ENCODE measurements at regions not wholly inside any gene's neighbourhood (a gene's known extent, or its start where the extent isn't known, plus 50 kb on each side); places are given as distances from the start of the nearest gene placed in this dataset.

DNA sequence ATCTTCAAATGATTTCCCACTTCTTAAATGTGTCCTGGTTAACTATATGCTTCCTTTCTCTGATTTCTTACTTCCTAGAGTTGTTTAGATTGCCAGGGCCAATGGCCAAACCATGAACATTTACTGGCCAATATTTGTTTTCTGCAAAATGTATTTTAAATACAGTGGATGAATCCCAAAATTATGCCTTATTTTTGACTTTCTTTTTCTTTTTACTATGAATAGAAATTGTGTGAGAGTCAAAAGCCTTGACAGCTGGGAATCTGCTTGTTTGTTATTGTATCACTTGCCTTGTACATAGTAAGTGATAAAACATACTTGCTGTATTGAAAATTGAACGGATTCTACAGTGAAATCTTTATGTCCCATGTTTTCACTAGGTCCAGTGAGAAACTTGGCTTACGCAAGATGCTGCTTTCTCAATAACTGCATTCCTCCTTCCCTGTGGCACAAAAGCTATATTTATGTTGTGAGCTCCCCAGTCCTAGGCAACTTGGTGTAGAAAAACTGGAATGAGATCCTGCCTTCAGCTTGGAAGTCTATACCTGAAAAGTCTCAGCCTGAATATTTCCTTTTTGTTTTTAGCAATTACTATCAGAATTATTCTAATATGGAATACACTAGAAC is 295.2 kb downstream of the EPHA7 start:
- Histone ChIP-seq H3K9me3 (no peaks in the 10 kb centered on the region), H3K4me1 (ENCODE audit: low read depth) (no peaks in the 10 kb centered on the region), H3K36me3 (ENCODE audit: low read depth) (no peaks in the 10 kb centered on the region), H3K4me3 (no peak overlapping the region)
- TF ChIP-seq, protein P1, sequence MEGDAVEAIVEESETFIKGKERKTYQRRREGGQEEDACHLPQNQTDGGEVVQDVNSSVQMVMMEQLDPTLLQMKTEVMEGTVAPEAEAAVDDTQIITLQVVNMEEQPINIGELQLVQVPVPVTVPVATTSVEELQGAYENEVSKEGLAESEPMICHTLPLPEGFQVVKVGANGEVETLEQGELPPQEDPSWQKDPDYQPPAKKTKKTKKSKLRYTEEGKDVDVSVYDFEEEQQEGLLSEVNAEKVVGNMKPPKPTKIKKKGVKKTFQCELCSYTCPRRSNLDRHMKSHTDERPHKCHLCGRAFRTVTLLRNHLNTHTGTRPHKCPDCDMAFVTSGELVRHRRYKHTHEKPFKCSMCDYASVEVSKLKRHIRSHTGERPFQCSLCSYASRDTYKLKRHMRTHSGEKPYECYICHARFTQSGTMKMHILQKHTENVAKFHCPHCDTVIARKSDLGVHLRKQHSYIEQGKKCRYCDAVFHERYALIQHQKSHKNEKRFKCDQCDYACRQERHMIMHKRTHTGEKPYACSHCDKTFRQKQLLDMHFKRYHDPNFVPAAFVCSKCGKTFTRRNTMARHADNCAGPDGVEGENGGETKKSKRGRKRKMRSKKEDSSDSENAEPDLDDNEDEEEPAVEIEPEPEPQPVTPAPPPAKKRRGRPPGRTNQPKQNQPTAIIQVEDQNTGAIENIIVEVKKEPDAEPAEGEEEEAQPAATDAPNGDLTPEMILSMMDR (IDR thresholded peaks at IDR 0.05) = no peak
- DNase-seq (no peak), ATAC-seq (no peak)
- intact Hi-C loops (cut with DNase I, micrococcal nuclease) = no loop called here

DNA sequence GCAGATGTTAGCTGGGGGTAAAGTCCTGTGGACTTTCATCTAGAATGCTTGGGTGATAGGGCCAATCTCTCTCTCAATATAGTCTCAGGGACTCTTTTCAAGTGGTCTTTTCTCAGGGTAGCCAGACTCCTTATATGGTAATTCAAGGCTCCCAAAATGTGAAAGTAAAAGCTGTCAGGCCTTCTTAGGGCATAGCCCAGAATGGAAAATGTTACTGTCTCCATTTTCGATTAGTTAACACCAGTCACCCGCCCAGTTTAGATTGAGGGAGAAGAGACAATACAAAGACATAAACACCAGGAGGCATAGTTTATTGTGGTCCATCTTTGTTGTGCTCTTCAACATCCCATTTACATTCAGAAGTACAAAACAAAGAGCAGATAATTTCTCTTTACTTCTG is 295.8 kb downstream of the EPHA7 start:
- no peak for DNase-seq
- Histone ChIP-seq H3K9me3 (no peaks in the 10 kb centered on the region), H3K4me1 (ENCODE audit: low read depth) (no peaks in the 10 kb centered on the region), H3K4me3 (no peak overlapping the region), H3K36me3 (ENCODE audit: low read depth) (no peaks in the 10 kb centered on the region)
- ATAC-seq = no peak
- intact Hi-C loops (cut with DNase I, micrococcal nuclease) = no loop called here
- TF ChIP-seq, protein P1 (IDR thresholded peaks at IDR 0.05) = no peak

DNA sequence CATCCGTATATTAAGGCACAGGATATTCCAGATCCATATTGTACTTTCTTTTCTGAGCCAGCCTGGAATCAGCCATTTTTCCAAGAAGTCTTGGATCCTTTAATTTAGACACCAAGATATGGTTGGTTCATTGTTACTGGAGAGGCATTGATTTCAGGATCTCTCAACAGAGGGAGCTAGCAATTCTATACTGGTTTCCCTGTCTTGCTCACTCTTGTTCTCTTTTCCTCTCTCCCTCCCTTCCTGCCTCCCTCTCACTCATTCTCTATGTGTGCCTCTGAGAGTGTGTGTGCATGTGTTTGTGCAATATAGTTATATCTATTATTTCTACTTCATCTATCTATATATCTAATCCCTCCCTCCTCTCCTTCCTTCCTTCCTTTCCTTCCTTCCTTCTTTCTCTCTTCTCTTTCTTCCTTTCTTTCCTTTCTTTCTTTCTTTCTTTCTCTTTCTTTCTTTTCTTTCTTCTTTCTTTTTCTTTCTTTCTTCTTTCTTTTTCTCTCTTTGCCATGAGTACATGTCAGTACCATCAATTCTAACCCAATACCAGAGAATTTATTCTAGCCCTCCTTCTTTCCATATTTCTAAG is 299.1 kb downstream of the EPHA7 start:
- TF ChIP-seq, protein P1 (IDR thresholded peaks at IDR 0.05) = no peak

DNA sequence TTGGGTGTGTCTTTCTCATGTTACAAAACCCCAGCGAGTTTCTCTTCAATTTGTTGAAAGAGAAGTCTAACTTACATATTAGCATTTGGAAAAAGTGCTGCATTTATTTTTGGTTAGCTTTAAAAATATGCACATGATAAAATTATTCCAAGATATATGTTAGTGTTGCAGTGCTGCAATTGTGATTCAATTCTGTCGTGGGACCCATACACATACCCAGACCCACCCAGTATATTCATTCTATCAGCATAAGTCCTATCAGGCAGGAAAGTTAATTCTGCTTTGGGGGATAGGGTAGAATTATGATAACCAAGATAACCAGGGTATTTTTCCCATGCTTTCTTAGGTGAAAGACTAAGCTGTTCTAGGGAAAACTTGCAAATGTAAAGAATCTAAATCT is 313.5 kb downstream of the EPHA7 start:
- Histone ChIP-seq H3K9me3 (no peaks in the 10 kb centered on the region), H3K4me3 (no peak overlapping the region), H3K36me3 (ENCODE audit: low read depth) (no peaks in the 10 kb centered on the region), H3K4me1 (ENCODE audit: low read depth) (no peaks in the 10 kb centered on the region)
- TF ChIP-seq, protein P1 (IDR thresholded peaks at IDR 0.05) = no peak
- ATAC-seq (no peak), DNase-seq (no peak)
- intact Hi-C loops (cut with DNase I, micrococcal nuclease) = no loop called here

More for the DNA sequence above, 299.1 kb downstream of the EPHA7 start:
- intact Hi-C loops (cut with DNase I, micrococcal nuclease) = no loop called here
- ATAC-seq (no peak), DNase-seq (no peak)
- Histone ChIP-seq H3K9me3 (no peaks in the 10 kb centered on the region), H3K4me1 (ENCODE audit: low read depth) (no peaks in the 10 kb centered on the region), H3K4me3 (no peak overlapping the region), H3K36me3 (ENCODE audit: low read depth) (no peaks in the 10 kb centered on the region)

DNA sequence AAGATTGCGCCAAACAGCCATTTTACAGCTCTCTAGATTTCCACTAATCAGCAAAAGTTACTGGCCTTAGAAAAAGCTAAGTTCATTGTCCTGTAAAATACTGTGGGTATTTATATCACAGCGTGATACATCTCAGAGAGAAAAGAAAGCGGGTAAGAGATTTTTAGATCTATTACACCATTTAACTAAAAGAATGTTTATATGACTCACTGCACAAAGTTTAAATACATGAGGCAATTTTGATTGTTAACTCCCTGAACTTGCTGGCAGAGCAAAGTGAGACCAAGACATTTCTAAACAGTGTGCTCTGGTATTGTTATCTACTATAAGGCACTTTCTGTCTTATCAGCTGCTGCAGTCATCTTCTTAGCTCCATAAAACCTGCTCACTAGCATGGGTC is 314.3 kb downstream of the EPHA7 start:
- H3K9me3 ChIP-seq = no peaks in the 10 kb centered on the region
- TF ChIP-seq, protein P1 (IDR thresholded peaks at IDR 0.05) = no peak
- DNase-seq (no peak), ATAC-seq (no peak)
- H3K4me1 ChIP-seq (ENCODE audit: low read depth) = no peaks in the 10 kb centered on the region
- no peak overlapping the region for H3K4me3 ChIP-seq
- intact Hi-C loops (cut with DNase I, micrococcal nuclease) = no loop called here
- no peaks in the 10 kb centered on the region for H3K36me3 ChIP-seq (ENCODE audit: low read depth)
